HL-60/S4 treated with retinoic acid at 250 ng/mL for 4 days and 3 days (cell line): ENCODE measurements at regions not wholly inside any gene's neighbourhood (a gene's known extent, or its start where the extent isn't known, plus 50 kb on each side); places are given as distances from the start of the nearest gene placed in this dataset.

Source experiments
- in situ Hi-C: fragments of 300-500 bp; cut with MboI; formaldehyde crosslinking; loops from 2 replicates; pipeline ENCODE4 v1.7.0; 2022; ENCODE audit warnings: low sequenced_read_pairs

DNA sequence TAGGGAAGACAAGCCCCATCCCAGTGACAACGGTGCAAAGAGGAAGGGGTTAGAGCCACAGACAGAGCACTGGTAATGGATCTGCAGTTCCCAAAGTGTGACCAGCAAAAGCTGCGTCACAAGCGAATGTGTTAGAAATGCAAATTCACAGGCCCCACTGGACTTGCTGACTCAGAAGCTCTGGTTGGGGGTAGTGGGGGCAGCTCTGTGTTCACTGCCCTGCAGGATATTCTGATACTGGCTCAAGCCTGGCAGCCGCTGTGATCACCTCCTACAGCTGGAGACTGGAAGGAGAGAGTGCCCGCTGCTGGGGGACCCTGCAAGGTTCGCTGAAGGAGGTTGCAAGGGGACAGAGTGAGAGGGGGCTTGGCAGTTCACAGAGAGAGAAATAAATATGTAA lies 179.7 kb upstream of the CDH4 start:
- in situ Hi-C loops: no loop called here

DNA sequence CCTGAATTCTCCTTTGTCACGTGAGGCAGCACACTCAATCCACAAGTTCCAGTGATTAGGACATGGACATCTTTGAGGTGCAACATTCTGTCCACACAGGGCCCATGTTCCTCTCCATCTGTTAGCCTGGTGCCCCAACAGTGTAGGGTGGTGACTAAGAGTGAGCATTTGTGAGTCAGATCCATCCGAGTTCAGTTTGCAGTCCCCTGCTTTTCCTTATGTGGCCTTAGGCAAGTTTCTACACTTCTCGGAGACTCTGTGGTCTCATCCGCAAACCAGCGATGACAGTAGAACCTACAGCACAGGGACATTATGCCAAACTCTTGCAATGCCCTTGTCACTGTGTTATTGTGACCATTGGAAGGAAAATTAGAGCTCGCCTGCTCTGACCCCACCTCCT lies 178.7 kb upstream of the CDH4 start:
- in situ Hi-C loops: no loop called here

DNA sequence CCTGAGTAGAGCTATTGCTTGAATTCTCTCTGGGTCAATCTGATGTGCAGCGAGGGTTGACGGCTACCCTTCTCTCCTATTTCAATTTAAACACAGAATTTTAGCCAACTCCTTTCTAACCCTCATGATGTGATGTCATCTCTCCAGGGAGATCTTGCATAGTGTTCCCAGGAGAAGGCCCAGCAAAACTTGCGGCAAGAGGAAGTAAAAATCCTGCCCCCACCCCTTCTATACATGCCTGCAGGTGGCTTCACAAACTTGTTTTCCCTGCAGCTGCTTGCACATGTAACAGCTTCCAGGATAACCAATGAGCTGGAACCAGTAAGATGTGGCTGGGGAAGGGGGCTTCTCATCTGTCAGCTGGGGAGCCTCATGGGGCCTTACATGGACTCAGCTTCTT lies 169.3 kb upstream of the CDH4 start:
- in situ Hi-C loops: no loop called here

DNA sequence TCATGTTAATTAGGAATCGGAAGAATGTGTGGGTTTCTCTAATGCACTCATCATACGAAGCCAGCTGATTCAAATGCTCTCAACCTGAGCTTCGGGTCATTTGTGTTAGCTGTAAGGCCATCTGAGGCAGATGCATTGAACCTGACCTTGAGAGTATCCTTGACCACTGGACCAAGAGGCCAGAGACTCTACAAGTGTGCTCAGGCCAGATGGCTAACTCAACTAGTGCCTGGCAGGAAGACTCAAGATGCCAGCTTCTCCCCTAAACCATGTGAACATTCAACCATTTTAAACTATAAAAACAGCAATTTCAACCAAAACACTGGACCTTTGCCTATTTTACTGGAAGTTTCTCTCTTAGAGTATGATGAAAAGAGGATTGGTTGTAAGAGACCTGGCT lies 168.6 kb upstream of the CDH4 start:
- in situ Hi-C loops: no loop called here

DNA sequence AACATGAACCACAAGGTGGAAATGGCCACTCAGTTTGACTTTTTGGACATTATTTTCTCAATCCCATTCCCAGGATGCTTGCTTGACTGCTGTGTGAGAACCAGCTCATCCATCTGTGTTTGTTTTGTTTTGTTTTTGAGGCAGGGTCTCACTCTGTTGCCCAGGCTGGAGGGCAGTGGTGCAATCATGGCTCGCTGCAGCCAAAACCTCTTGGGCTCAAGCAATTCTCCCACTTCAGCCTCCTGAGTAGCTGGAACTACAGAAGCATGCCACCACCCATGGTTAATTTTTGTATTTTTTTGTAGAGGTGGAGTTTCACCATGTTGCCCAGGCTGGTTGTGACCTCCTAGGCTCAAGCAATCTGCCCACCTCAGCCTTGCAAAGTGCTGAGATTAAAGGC lies 166.0 kb upstream of the CDH4 start:
- in situ Hi-C loops: no loop called here

DNA sequence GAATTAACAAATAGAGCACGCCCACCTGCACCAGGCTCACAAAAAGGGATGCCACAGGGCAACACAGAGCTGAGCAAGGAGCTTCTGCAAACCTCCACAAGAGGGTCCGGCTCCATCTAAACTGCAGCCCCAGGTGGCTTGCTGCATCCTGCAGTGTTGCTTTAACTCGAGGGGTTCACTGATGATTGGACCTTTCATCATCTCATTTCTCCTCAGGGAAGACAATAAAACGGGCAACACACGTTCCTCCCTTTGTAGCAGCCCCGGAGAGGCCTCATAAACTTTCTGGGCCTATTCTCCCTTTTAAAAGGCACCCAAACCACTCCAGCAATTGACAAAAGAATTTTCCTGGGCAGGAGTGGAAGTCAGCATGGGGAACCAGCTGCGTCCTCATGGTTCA lies 161.5 kb upstream of the CDH4 start:
- in situ Hi-C loops: no loop called here

DNA sequence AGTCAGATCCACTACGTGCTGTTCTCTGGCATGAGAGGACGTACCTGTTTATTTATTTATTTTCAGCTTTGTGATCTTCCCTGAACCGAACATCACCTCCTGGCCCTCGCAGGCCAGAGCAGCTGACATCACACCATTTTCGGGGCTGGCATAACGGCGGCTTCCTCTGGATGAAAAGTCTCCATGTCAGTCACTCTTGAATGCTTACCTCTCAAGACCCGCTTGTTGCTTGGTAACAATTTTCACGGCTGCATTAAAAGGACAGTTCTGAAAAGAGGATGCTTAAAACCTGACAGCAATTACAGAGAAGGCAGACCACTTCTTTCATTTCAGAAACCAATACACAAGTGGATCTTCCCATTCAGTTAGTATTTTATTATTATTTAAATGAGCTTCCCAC lies 159.8 kb upstream of the CDH4 start:
- in situ Hi-C loops: no loop called here

DNA sequence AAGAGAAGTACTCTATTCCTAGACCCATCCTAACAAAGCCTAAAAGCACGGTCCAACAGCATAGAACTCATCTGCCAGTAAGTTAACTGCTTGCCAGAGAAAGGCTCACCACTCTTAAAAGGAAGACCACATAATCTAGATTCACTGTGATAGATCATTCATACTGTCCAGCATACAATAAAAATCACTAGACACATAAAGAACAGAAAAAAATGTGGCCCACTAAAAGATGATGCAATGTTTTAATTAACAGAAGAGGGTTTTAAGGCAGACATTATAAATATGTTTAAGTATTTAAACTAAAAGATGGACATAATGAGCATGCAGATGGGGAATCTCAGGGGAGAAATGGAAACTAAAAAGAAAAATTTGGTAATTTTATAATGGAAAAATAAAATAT lies 157.5 kb upstream of the CDH4 start:
- in situ Hi-C loops: no loop called here

DNA sequence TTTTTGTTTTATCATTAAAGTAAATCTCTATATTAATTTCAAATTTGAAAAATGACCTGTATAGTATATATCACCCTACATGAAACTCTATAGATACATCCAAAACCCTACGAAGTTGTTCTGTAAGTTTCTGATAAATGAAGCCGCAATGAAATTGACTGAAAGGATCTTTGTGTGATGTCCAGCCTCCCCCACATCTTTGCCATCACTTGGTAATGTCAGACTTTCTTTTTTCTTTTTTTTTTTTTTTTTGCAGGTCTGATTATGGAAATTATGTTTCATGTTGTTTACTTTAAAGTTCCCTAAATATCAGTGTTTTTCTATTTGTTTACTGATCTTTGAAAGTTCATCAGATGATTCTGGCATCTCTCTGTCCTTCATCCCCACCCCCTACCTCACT lies 155.6 kb upstream of the CDH4 start:
- in situ Hi-C loops: no loop called here

DNA sequence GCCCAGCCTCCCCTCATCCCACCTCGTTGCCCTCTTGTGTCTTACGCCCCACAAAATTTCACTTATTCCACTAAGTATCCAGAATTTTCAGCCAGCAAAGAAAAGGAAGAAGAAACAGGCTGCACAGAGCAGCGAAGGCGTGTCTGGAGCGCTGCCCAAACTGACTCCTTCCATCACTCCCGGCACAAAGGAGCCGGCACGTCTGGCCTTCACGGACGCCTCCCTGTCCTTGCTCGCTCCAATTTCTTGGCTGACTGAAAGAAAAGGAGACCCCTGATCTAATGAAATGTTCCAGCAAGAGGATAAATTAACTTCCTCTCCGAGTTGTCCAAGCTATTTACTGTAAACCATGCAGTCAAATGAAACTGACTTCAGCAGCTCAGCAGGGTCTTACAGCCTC lies 152.3 kb upstream of the CDH4 start:
- in situ Hi-C loops: loop anchor here (25.0 kb wide), 1 partner anchor 888 kb away; no protein-coding TSS in a partner anchor

DNA sequence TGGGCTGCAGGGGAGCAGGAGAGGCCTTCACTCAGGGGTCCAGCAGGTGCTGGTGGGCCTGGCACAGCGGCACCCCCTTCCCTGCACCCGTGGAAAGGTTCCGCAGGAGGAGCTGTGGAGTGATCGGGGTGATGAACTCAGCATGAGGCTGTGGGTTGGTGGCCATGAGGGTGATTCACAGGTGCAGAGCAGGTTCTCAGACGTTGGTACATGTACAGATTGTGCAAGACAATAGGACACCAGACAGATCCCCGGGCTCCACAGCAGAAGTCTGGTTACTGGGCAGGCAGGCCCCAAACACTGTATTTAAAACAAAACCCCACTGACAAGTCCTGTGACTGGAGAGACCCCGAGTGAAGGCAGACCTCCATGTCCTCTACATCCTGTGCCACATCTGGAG lies 151.6 kb upstream of the CDH4 start:
- in situ Hi-C loops: loop anchor here (25.0 kb wide), 1 partner anchor 888 kb away; no protein-coding TSS in a partner anchor

DNA sequence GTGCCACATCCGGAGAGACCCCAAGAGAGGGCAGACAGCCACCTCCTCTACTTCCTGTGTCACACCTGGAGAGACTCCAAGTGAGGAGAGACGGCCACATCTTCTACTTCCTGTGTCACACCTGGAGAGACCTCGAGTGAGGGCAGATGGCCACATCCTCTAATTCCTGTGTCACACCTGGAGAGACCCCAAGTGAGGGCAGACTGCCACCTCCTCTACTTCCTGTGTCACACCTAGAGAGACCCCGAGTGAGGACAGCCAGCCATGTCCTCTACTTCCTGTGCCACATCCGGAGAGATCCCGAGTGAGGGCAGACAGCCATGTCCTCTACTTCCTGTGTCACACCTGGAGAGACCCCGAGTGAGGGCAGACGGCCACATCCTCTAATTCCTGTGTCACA lies 150.7 kb upstream of the CDH4 start:
- in situ Hi-C loops: loop anchor here (25.0 kb wide), 1 partner anchor 889 kb away; no protein-coding TSS in a partner anchor

DNA sequence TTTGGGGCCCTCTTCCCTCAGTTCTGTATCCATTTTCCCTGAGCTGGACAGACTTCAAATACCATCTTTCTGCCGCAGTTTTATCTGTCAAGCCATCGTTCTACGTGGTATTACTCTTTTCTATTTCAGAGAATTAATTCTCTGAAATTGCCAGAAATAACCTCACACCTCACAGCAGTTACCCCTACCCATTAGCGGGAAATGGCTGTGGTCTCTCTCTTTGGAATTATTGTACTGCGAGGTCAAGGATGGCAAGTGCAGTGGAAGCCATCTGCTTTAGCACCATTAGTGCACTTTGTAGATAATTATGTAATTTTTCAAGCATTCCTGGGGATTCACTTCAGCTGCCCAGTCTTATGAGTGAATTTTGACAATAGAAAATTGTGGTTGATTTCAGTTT lies 147.8 kb upstream of the CDH4 start:
- in situ Hi-C loops: loop anchor here (25.0 kb wide), 1 partner anchor 892 kb away; no protein-coding TSS in a partner anchor

DNA sequence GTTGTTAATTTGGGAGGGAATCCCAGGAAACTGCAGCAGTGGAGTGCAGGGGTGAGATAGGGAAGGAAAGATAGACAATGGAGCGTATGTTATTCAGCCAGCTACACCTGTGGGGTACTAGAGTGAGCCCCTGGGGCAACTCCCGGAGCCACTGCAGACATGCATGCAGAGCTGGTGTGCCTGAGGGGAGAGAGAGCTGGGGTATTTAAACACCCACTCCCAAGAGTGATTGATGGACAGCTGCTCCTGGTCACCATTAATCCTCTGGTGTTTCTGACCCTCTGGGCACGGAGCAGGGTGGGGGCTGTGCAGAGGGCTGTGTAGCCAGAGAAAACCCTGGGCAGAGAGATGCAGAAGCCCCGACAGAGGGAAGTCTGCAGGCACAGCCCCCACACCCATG lies 146.7 kb upstream of the CDH4 start:
- in situ Hi-C loops: loop anchor here (25.0 kb wide), 1 partner anchor 893 kb away; no protein-coding TSS in a partner anchor

DNA sequence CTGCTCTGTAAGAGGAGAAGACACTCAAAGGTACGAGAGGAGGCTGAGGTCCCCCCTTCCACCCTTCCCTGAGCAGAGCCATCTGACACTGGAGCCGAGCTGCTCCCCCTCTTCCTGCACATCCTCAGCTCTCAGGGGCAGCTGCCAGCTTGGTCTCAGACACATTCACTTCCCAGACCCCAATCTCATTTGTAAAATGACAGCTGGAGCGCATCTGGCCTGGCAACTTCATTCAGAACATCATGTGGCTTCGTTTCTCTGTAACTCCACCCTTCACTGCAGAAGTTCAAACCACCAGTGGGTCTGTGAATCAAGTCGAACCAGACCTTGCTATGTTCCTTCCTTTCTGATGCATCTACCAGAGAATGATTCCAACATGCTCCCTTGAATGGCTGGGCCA lies 145.6 kb upstream of the CDH4 start:
- in situ Hi-C loops: loop anchor here (25.0 kb wide), 1 partner anchor 894 kb away; no protein-coding TSS in a partner anchor

DNA sequence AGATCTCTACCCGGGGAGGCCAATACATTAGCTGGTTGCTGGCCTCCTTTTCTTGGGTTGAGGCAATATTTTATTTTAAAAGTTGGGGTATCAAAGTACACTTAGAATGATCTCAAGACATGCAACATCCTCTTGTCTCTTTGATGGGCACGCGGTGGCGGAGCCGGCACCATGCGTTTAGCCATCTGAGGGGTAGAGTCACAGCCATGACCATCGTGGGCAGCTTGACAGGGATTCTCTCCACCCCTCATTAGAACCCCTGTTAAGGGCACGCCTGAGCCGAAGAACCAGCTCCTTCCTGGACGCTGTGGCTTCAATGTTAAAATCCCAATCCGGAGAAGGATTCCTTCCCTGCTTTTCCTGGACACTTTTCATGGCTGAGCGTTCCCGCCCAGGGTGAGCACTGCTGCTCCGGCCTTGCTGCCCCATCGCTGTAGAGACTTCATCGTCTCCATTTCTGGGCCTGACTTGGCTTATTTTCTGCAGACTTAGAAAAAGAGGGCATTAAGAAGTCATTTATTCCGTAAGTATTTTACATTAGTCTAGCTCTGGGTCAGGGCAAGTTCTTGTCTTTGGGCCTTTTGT lies 142.7 kb upstream of the CDH4 start:
- in situ Hi-C loops: loop anchor here (25.0 kb wide), 1 partner anchor 897 kb away; no protein-coding TSS in a partner anchor

DNA sequence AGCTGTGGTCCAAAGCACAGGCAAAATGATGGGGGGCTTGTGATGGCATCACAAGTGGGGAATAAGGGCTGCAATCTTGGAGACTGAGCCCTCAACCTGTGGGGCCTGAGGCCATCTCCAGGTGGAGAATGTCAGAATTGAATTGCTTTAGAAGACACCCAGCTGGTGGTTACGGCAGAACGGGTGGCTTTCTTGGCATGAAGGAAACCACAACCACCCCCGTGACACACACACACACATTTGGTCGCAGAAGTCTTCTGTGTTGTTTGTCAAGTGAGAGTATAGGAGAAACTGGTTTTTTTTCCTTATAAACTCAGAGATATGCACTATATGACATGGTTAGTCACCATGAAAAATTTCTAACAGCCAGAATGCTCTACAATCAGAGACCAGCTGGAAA lies 139.5 kb upstream of the CDH4 start:
- in situ Hi-C loops: loop anchor here (25.0 kb wide), 1 partner anchor 900 kb away; no protein-coding TSS in a partner anchor

DNA sequence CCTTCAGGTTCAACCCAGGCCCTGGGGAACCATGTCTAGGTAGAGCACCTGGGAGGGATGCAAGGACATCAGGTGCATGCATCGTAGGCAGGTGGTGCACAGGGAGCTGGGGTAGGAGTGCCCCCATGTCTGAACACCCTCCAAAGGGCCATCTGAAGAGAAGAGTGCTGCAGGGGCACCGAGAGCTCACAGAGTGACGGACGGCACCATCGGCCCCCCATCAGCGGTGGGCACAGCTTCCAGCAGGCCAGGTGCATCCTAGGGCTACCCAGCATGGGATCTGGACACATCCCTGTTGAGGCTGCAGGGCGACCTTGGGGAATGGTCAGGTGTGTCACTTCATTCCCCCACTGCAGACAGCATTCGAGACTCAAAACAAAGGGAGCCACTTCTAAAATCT lies 138.3 kb upstream of the CDH4 start:
- in situ Hi-C loops: loop anchor here (25.0 kb wide), 1 partner anchor 901 kb away; no protein-coding TSS in a partner anchor

DNA sequence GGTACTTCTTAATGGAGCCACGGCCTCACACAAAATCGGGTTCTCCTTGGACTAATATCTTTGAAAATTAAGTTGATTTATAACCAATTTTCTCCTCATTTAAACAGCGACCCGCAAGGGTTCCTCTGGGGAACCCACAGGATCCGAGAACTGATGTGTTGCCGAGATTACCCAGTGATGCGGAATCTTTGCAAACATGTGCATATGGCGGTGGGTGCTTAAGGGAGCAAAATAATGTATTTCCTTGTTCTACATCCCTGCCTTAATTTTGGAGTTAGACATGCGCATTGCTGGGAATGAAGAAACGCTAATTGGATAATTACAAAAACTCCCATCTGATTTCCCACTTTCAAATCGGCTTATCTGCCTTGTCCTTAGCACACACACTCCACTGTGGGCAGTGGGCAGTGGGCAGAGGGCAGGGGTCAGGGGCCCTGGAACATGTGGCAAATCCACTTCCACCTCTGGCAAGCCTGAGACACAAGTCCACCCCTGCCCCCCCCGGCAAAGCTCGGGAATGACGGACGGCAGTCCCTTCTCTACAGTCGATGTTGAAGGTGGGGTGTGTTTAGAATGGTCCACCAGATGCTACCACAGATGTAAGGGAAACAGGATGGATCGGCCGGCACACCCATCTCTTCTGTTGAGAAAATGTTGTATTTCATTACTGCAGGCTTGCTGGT lies 137.4 kb upstream of the CDH4 start:
- in situ Hi-C loops: loop anchor here (25.0 kb wide), 1 partner anchor 902 kb away; no protein-coding TSS in a partner anchor

DNA sequence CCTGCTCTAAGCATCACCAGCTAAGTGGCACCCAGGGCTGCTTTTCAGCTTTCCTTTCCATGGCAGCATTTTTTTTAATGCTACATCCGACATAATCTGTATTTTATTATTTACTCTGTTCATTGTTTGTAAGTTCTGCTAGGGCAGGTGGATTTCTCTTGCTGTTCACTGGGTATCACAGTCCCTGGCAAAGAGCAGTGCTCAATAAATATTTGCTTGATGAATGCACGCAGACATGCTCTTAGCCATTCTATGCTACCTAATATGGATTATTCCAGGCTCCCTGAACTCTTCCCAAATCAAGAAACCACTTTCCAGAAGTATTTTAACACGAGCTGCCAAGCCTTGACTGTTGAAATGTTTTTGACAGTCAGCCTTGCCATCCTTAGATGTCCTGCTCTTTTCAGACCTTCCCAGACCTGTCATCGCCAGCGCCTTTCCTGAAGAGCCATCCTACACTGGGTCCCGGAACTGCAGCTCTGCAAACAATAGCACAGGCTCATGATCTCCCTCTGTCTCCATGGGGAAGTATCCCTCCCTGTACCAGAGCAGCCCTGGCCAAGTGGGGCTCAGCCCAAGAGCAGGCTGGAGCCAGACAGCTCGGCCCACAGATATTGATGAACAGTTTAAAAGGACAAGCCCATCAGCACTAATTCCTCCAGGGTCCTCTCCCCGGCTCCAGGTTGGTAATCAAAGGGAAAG lies 136.5 kb upstream of the CDH4 start:
- in situ Hi-C loops: loop anchor here (25.0 kb wide), 1 partner anchor 903 kb away; no protein-coding TSS in a partner anchor

DNA sequence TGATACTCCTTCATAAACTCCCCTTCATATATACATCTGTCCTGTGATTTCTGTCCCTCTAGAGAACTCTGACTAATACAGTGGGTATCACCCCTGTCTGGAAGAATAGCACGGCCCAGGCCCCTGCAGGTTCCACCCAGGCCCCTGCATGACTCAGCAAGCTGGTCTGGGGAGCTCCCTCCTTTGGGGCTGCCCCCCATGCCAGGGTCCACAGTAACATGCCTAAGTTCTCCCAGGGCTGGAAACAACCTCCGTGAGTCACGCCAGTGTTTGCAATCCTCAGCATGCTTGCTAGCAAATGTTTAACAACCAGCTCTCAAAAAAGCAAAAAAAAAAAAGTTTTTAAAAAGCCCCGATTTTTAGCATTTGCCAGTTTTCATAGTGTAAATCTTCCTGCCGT lies 134.3 kb upstream of the CDH4 start:
- in situ Hi-C loops: loop anchor here (25.0 kb wide), 1 partner anchor 905 kb away; no protein-coding TSS in a partner anchor
